Naive thymus-derived CD8-positive, alpha-beta T cell (primary cell): ENCODE measurements at regions not wholly inside any gene's neighbourhood (a gene's known extent, or its start where the extent isn't known, plus 50 kb on each side); places are given as distances from the start of the nearest gene placed in this dataset.

Source experiments
- ATAC-seq, 2 donors: fragments of 150-1000 bp; cut with Tn5 transposase in 1 of 2; sonication (Bioruptor Pico), chemical (Tn5 transposase) in 1 of 2; 1 replicate in 1 of 2; 2 replicates in 1 of 2; pipeline ENCODE4 v1.10.0; 2021; ENCODE audit warnings: mild to moderate bottlenecking in 2 of 2, moderate library complexity in 2 of 2
- POLR2A ChIA-PET: fragments of 350-600 bp; sonication (Branson Sonifier 250); formaldehyde crosslinking; loops from one replicate; lab custom pipeline; 2021; ENCODE audit warnings: antibody characterized with exemption; lab: Charles Lee
- DNase-seq, 10 donors: peaks; one replicate each; pipeline versions ENCODE4 v3.0.0 to v3.0.0-alpha.2; 2020 to 2022
- H3K27ac Mint-ChIP-seq, 10 donors: one replicate each; pipeline ENCODE4 v1.8.0; 2020 to 2022; ENCODE audit warnings: mild to moderate bottlenecking in 10 of 10, mixed read lengths in 10 of 10, moderate library complexity in 4 of 10, inconsistent platforms in 1 of 10
- H3K27me3 Mint-ChIP-seq, 5 donors: one replicate each; pipeline ENCODE4 v1.8.0; 2021 to 2022; ENCODE audit warnings: mixed read lengths in 5 of 5
- H3K36me3 Mint-ChIP-seq, 3 donors: one replicate each; pipeline ENCODE4 v1.8.0; 2020 to 2022; ENCODE audit warnings: mixed read lengths in 3 of 3, mild to moderate bottlenecking in 2 of 3, inconsistent platforms in 1 of 3
- H3K4me1 Mint-ChIP-seq, 4 donors: one replicate each; pipeline ENCODE4 v1.8.0; 2021 to 2022; ENCODE audit warnings: mixed read lengths in 4 of 4
- H3K4me3 Mint-ChIP-seq, 10 donors: one replicate each; pipeline ENCODE4 v1.8.0; 2020 to 2022; ENCODE audit warnings: mild to moderate bottlenecking in 10 of 10, mixed read lengths in 10 of 10, moderate library complexity in 6 of 10, inconsistent platforms in 1 of 10
- H3K9me3 Mint-ChIP-seq, 9 donors: one replicate each; pipeline ENCODE4 v1.8.0; 2020 to 2022; ENCODE audit warnings: mixed read lengths in 9 of 9, mild to moderate bottlenecking in 3 of 9, inconsistent platforms in 1 of 9, moderate library complexity in 1 of 9

GRCh38 chr3:158977497-158977896 is 175.6 kb downstream of the MFSD1 start:
- Mint-ChIP-seq H3K36me3 (no peaks in the 10 kb centered on the region), H3K9me3 (peaks cover 0 to 23% (median 2%) of the 10 kb centered on the region in 9 donors), H3K27ac (no peak overlapping the region), H3K27me3 (peaks cover 0 to 13% (median 0%) of the 10 kb centered on the region in 5 donors), H3K4me1 (no peaks in the 10 kb centered on the region), H3K4me3 (no peak overlapping the region)
- DNase-seq (no peak), ATAC-seq (no peak)
- POLR2A ChIA-PET = no interaction called here

GRCh38 chr3:158983216-158984099 is 181.6 kb downstream of the MFSD1 start:
- no peaks in the 10 kb centered on the region for H3K36me3 Mint-ChIP-seq

GRCh38 chr3:158991146-158991705 is 189.4 kb downstream of the MFSD1 start:
- DNase-seq = no peak
- Mint-ChIP-seq H3K36me3 (no peaks in the 10 kb centered on the region), H3K27me3 (peaks cover 0 to 28% (median 3%) of the 10 kb centered on the region in 5 donors), H3K27ac (no peak overlapping the region), H3K9me3 (peaks cover 0 to 21% (median 4%) of the 10 kb centered on the region in 9 donors), H3K4me3 (no peak overlapping the region), H3K4me1 (no peaks in the 10 kb centered on the region)
- no peak for ATAC-seq
- POLR2A ChIA-PET = no interaction called here

More at GRCh38 chr3:158983216-158984099, 181.6 kb downstream of the MFSD1 start:
- Mint-ChIP-seq H3K4me3 (no peak overlapping the region), H3K4me1 (no peaks in the 10 kb centered on the region), H3K9me3 (peaks cover 0 to 18% (median 13%) of the 10 kb centered on the region in 9 donors), H3K27ac (no peak overlapping the region), H3K27me3 (peaks cover 0 to 5% (median 0%) of the 10 kb centered on the region in 5 donors)
- DNase-seq (no peak), ATAC-seq (no peak)
- POLR2A ChIA-PET = no interaction called here

- no peaks in the 10 kb centered on the region for H3K4me1 Mint-ChIP-seq
- no peak overlapping the region for H3K4me3 Mint-ChIP-seq
- POLR2A ChIA-PET = no interaction called here
- DNase-seq = no peak
- H3K27ac Mint-ChIP-seq = no peak overlapping the region
- no peak for ATAC-seq
- H3K36me3 Mint-ChIP-seq = no peaks in the 10 kb centered on the region
- peaks cover 0 to 28% (median 2%) of the 10 kb centered on the region in 5 donors for H3K27me3 Mint-ChIP-seq
- peaks cover 0 to 14% (median 4%) of the 10 kb centered on the region in 9 donors for H3K9me3 Mint-ChIP-seq
Observed at GRCh38 chr3:158992463-158992862, 190.6 kb downstream of the MFSD1 start.

- Mint-ChIP-seq H3K4me3 (no peak overlapping the region), H3K4me1 (no peaks in the 10 kb centered on the region), H3K27ac (no peak overlapping the region), H3K9me3 (peaks cover 0 to 5% (median 2%) of the 10 kb centered on the region in 9 donors), H3K27me3 (peaks cover 0 to 28% (median 2%) of the 10 kb centered on the region in 5 donors), H3K36me3 (no peaks in the 10 kb centered on the region)
- DNase-seq = no peak
- POLR2A ChIA-PET = no interaction called here
- ATAC-seq = no peak
Observed at GRCh38 chr3:158994386-158994785, 192.5 kb downstream of the MFSD1 start.

- DNase-seq = no peak
- Mint-ChIP-seq H3K4me3 (no peak overlapping the region), H3K27me3 (peaks cover 0 to 4% (median 0%) of the 10 kb centered on the region in 5 donors), H3K4me1 (no peaks in the 10 kb centered on the region), H3K27ac (no peak overlapping the region), H3K36me3 (no peaks in the 10 kb centered on the region), H3K9me3 (peaks cover 0 to 2% (median 0%) of the 10 kb centered on the region in 9 donors)
- POLR2A ChIA-PET = no interaction called here
- ATAC-seq = no peak
Observed at GRCh38 chr3:159001711-159002110, 199.9 kb downstream of the MFSD1 start.

GRCh38 chr3:159005137-159005536 is 203.3 kb downstream of the MFSD1 start:
- Mint-ChIP-seq H3K4me3 (no peak overlapping the region), H3K27me3 (peaks cover 0 to 4% (median 0%) of the 10 kb centered on the region in 5 donors), H3K4me1 (no peaks in the 10 kb centered on the region), H3K27ac (no peak overlapping the region), H3K36me3 (no peaks in the 10 kb centered on the region), H3K9me3 (peaks cover 0 to 9% (median 2%) of the 10 kb centered on the region in 9 donors)
- POLR2A ChIA-PET = no interaction called here
- no peak for DNase-seq
- ATAC-seq = no peak

- H3K9me3 Mint-ChIP-seq = peaks cover 0 to 11% (median 3%) of the 10 kb centered on the region in 9 donors
- H3K4me1 Mint-ChIP-seq = no peaks in the 10 kb centered on the region
- no peak overlapping the region for H3K27ac Mint-ChIP-seq
- no peaks in the 10 kb centered on the region for H3K36me3 Mint-ChIP-seq
- no peak overlapping the region for H3K4me3 Mint-ChIP-seq
- POLR2A ChIA-PET = no interaction called here
- ATAC-seq = no peak
- DNase-seq = no peak
- H3K27me3 Mint-ChIP-seq = peaks cover 0 to 4% (median 0%) of the 10 kb centered on the region in 5 donors
Observed at GRCh38 chr3:159007331-159007730, 205.5 kb downstream of the MFSD1 start.

GRCh38 chr3:159008401-159008800 is 206.5 kb downstream of the MFSD1 start:
- ATAC-seq (no peak), DNase-seq (no peak)
- no peak overlapping the region for H3K27ac Mint-ChIP-seq
- no peaks in the 10 kb centered on the region for H3K4me1 Mint-ChIP-seq
- H3K4me3 Mint-ChIP-seq = no peak overlapping the region
- peaks cover 0 to 4% (median 0%) of the 10 kb centered on the region in 5 donors for H3K27me3 Mint-ChIP-seq
- POLR2A ChIA-PET = no interaction called here
- peaks cover 0 to 11% (median 3%) of the 10 kb centered on the region in 9 donors for H3K9me3 Mint-ChIP-seq
- H3K36me3 Mint-ChIP-seq = no peaks in the 10 kb centered on the region

GRCh38 chr3:159018341-159018740 is 216.5 kb downstream of the MFSD1 start:
- no peak overlapping the region for H3K27ac Mint-ChIP-seq
- peaks cover 0 to 25% (median 6%) of the 10 kb centered on the region in 9 donors for H3K9me3 Mint-ChIP-seq
- peaks cover 0 to 10% (median 0%) of the 10 kb centered on the region in 3 donors for H3K36me3 Mint-ChIP-seq
- ATAC-seq (no peak), DNase-seq (no peak)
- POLR2A ChIA-PET = no interaction called here
- H3K4me3 Mint-ChIP-seq = no peak overlapping the region
- peaks cover 0 to 3% (median 0%) of the 10 kb centered on the region in 5 donors for H3K27me3 Mint-ChIP-seq
- no peaks in the 10 kb centered on the region for H3K4me1 Mint-ChIP-seq

GRCh38 chr3:159025733-159026132 is 223.9 kb downstream of the MFSD1 start:
- no peaks in the 10 kb centered on the region for H3K4me1 Mint-ChIP-seq
- H3K9me3 Mint-ChIP-seq = peaks cover 0 to 11% (median 4%) of the 10 kb centered on the region in 9 donors
- peaks cover 0 to 7% (median 0%) of the 10 kb centered on the region in 5 donors for H3K27me3 Mint-ChIP-seq
- DNase-seq (no peak), ATAC-seq (no peak)
- H3K36me3 Mint-ChIP-seq = peaks cover 0 to 5% (median 0%) of the 10 kb centered on the region in 3 donors
- POLR2A ChIA-PET = no interaction called here
- no peak overlapping the region for H3K27ac Mint-ChIP-seq
- H3K4me3 Mint-ChIP-seq = no peak overlapping the region

- Mint-ChIP-seq H3K27ac (no peak overlapping the region), H3K4me1 (no peaks in the 10 kb centered on the region), H3K4me3 (no peak overlapping the region), H3K27me3 (peaks cover 0 to 7% (median 0%) of the 10 kb centered on the region in 5 donors), H3K36me3 (peaks cover 0 to 5% (median 0%) of the 10 kb centered on the region in 3 donors), H3K9me3 (peaks cover 0 to 9% (median 4%) of the 10 kb centered on the region in 9 donors)
- DNase-seq (no peak), ATAC-seq (no peak)
- POLR2A ChIA-PET = no interaction called here
Observed at GRCh38 chr3:159026510-159026909, 224.7 kb downstream of the MFSD1 start.

GRCh38 chr3:159028706-159029105 is 226.9 kb downstream of the MFSD1 start:
- POLR2A ChIA-PET = no interaction called here
- H3K9me3 Mint-ChIP-seq = peaks cover 0 to 6% (median 2%) of the 10 kb centered on the region in 9 donors
- peaks cover 0 to 7% (median 0%) of the 10 kb centered on the region in 5 donors for H3K27me3 Mint-ChIP-seq
- no peak overlapping the region for H3K4me3 Mint-ChIP-seq
- H3K36me3 Mint-ChIP-seq = no peaks in the 10 kb centered on the region
- ATAC-seq (no peak), DNase-seq (no peak)
- no peak overlapping the region for H3K27ac Mint-ChIP-seq
- H3K4me1 Mint-ChIP-seq = no peaks in the 10 kb centered on the region
